GM23338 (cell line): ENCODE measurements at regions not wholly inside any gene's neighbourhood (a gene's known extent, or its start where the extent isn't known, plus 50 kb on each side); places are given as distances from the start of the nearest gene placed in this dataset.

ENCODE experiments used
- CREB1 ChIP-seq: fragments of 250-450 bp; sonication (Bioruptor Pico); IDR thresholded peaks from 2 replicates; pipeline ENCODE4 v1.5.0; 2020; ENCODE audit warnings: low read depth, mild to moderate bottlenecking, moderate library complexity
- EZH2 ChIP-seq: fragments of 200-600 bp; sonication (generic); IDR thresholded peaks from one replicate; pipeline ENCODE4 v1.8.0; 2017; ENCODE audit warnings: antibody characterized with exemption, mild to moderate bottlenecking, low read depth; ENCODE audit not compliant: unreplicated experiment
- POLR2AphosphoS5 ChIP-seq: IDR thresholded peaks from 2 replicates; pipeline ENCODE4 v1.6.1; 2016; ENCODE audit warnings: antibody characterized with exemption, low read depth
- TF ChIP-seq, protein P1 (sequence below), 2 experiments: fragments of 200-600 bp in 1 of 2; sonication (generic) in 1 of 2; conservative IDR thresholded peaks; 2 replicates each; pipeline versions ENCODE4 v1.5.1 to v1.6.1; 2016 to 2017; ENCODE audit warnings: antibody characterized with exemption in 2 of 2, low read depth in 2 of 2, mild to moderate bottlenecking in 2 of 2, moderate library complexity in 1 of 2
- TF ChIP-seq, protein P2 (sequence below): IDR thresholded peaks from 2 replicates; pipeline ENCODE4 v1.6.1; 2016; ENCODE audit warnings: antibody characterized with exemption
- TF ChIP-seq, protein P3 (sequence below): IDR thresholded peaks from one replicate; pipeline ENCODE4 v1.6.1; 2018; ENCODE audit warnings: antibody characterized with exemption; ENCODE audit not compliant: unreplicated experiment

DNA sequence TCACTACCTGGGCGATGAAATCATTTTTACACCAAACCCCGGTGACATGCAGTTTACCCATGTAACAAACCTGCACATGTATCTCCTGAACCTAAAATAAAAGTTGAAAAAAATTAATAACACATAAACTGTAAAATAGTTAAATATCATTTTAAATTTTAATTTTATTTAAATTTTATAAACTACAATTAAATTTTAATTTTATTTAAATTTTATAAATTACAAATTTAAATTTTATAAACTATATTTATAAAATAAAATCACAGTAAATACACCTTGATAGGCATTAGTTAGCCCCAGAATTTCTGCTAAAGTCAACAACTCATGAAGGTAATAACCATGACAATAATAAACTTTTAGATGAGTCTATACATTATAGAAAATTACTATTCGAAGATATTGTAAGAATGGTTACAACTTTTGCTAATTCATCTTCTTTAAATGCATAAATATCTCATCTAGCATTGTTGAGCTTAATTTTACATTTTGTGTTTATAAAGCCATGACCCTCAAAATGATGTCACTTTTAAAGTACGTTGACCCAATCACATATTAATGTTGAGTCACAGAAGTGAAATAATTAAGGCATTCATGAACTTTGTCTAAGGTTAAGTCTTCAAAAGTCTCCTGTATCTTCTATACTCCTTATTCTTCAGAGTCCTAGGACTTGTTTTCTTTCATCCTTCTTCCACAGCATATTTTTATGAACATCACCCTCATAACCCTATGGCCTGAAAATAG, 755.8 kb upstream of the LCORL start:
- TF ChIP-seq, protein P1, sequence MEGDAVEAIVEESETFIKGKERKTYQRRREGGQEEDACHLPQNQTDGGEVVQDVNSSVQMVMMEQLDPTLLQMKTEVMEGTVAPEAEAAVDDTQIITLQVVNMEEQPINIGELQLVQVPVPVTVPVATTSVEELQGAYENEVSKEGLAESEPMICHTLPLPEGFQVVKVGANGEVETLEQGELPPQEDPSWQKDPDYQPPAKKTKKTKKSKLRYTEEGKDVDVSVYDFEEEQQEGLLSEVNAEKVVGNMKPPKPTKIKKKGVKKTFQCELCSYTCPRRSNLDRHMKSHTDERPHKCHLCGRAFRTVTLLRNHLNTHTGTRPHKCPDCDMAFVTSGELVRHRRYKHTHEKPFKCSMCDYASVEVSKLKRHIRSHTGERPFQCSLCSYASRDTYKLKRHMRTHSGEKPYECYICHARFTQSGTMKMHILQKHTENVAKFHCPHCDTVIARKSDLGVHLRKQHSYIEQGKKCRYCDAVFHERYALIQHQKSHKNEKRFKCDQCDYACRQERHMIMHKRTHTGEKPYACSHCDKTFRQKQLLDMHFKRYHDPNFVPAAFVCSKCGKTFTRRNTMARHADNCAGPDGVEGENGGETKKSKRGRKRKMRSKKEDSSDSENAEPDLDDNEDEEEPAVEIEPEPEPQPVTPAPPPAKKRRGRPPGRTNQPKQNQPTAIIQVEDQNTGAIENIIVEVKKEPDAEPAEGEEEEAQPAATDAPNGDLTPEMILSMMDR (conservative IDR thresholded peaks at IDR 0.05; ENCODE audit: low read depth in 2 of 2): no peak
- TF ChIP-seq, protein P2, sequence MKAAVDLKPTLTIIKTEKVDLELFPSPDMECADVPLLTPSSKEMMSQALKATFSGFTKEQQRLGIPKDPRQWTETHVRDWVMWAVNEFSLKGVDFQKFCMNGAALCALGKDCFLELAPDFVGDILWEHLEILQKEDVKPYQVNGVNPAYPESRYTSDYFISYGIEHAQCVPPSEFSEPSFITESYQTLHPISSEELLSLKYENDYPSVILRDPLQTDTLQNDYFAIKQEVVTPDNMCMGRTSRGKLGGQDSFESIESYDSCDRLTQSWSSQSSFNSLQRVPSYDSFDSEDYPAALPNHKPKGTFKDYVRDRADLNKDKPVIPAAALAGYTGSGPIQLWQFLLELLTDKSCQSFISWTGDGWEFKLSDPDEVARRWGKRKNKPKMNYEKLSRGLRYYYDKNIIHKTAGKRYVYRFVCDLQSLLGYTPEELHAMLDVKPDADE: no peak
- no peak for TF ChIP-seq CREB1 (CRISPR knock-in tag)
- TF ChIP-seq, protein P3, sequence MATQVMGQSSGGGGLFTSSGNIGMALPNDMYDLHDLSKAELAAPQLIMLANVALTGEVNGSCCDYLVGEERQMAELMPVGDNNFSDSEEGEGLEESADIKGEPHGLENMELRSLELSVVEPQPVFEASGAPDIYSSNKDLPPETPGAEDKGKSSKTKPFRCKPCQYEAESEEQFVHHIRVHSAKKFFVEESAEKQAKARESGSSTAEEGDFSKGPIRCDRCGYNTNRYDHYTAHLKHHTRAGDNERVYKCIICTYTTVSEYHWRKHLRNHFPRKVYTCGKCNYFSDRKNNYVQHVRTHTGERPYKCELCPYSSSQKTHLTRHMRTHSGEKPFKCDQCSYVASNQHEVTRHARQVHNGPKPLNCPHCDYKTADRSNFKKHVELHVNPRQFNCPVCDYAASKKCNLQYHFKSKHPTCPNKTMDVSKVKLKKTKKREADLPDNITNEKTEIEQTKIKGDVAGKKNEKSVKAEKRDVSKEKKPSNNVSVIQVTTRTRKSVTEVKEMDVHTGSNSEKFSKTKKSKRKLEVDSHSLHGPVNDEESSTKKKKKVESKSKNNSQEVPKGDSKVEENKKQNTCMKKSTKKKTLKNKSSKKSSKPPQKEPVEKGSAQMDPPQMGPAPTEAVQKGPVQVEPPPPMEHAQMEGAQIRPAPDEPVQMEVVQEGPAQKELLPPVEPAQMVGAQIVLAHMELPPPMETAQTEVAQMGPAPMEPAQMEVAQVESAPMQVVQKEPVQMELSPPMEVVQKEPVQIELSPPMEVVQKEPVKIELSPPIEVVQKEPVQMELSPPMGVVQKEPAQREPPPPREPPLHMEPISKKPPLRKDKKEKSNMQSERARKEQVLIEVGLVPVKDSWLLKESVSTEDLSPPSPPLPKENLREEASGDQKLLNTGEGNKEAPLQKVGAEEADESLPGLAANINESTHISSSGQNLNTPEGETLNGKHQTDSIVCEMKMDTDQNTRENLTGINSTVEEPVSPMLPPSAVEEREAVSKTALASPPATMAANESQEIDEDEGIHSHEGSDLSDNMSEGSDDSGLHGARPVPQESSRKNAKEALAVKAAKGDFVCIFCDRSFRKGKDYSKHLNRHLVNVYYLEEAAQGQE: no peak
- no peak for TF ChIP-seq POLR2AphosphoS5
- TF ChIP-seq EZH2: no peak
